Suppressor macrophage (primary cell): ENCODE measurements at regions not wholly inside any gene's neighbourhood (a gene's known extent, or its start where the extent isn't known, plus 50 kb on each side); places are given as distances from the start of the nearest gene placed in this dataset.
"Not testable (repeated sequence)": the region's sequence is repeated elsewhere in the genome, so short reads cannot be mapped to it uniquely, and the experiment has no call there.

Source experiments
- DNase-seq, 4 experiments: peaks; one replicate each; pipeline ENCODE4 v3.0.0-alpha.2; 2020 to 2022

DNA sequence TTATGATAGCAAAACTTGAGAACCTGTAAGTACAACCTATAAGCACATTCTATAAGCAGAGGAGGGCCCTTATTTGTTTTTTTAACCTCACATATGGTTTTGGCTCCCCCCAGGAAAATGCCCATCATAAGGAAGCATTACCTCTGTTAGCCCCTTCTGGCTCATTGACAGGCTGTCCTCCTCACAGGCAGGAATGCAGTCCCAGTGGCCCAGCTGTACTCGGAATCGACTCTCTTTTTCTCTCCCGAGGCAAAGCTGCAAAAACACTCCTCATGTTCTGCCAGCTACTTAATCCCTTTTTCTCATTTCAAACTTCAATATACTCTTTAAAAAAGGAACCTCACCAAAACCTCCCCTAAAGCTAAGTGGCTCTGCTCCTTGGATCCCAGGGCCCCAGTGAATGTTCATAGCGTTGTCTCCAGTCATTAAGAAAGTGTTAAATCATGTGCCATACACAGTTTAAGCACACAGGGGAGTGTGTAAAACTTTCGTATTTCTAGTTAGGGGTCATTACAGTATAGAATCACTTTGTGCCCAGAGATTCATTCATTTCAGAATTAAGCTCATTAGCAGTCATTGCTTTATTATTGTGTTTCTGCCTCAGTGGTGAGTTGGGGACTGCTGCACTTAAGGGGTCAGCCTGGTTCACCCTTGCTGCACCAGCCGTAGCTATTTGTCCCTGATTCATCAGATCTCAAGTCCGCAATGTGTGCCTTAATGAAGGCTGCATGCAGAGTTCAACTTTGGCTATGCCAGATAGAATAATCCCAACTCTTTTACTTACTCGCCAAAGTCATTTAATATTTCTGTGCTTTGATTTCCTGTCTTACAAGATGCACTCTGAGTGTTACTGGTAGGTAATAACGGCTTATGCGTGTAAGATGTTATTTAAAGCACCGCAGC lies 57.6 kb downstream of the JRKL start:
- no peak for DNase-seq

DNA sequence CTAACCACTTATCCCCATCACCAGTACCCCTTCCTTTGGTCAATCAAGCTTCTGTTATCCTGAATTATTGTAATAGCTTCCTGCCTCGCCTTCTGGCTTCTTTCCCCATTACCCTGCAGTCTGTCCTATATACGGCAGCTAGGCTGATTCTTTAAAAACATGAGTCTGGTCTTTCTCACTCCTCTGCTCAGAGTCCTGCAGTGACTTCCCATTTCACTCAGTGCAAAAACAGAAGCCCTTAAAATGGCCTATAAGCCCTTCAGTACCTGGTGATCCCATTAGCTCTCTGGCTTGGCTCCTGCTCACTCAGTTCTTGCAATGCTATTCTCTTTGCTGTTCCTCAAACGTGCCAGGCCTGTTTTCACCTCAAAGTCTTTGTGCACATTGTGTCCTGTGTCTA lies 58.4 kb downstream of the JRKL start:
- no peak for DNase-seq

DNA sequence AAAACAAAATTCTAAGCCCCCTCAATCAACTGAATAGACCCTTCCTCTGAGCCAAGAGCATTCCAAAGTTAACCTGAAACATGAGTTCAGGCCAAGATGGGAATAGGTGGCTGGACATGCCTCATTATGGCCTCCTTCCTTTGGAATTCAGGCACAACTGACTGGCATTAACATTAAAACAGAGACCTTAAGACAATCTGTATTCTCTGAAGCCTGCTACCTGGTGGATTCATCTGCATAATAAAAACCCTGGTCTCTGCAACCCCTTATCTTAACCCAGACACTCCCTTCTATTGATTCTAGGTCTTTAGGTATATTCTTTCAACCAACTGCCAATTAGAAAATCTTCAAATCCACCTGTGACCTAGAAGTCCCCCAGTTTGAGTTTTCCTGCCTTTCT lies 66.3 kb downstream of the JRKL start:
- no peak for DNase-seq

DNA sequence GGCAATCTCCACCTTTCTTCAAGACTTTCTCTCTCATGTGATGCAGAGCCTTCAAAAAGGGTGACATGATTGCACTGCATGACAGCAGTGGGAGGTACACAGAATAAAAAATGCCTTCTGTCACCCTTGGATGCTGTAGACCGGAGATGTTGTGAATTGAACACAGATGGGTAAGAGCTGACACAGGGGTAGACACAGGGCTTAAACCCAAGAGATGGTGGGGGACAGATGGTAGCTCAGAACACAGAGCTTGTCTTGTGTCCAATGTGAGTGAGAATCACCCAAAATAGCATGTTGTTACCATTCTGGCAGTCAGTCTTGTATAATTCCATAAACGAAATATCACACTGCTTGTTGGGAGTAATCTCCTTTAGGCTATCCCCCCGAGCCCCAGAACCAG lies 69.9 kb downstream of the JRKL start:
- no peak for DNase-seq

DNA sequence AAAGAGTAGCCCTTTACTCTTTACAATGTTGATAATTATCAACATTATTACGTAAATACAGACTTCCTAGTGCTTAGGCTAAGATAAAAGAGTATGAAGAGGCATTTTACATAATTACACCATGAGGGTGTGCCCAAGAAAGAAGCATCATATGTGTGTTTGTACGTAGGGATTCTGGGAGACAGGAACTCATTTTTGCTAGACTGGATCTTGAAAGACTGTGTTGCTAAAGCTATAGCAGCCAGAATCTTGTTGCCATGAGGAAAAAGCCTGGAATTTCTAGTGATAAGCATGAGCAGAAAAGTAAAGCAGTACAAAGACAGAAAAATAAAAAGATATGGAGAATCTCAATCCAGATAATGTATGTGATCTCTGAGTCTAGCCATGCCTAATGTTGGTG lies 72.1 kb downstream of the JRKL start:
- no peak for DNase-seq

DNA sequence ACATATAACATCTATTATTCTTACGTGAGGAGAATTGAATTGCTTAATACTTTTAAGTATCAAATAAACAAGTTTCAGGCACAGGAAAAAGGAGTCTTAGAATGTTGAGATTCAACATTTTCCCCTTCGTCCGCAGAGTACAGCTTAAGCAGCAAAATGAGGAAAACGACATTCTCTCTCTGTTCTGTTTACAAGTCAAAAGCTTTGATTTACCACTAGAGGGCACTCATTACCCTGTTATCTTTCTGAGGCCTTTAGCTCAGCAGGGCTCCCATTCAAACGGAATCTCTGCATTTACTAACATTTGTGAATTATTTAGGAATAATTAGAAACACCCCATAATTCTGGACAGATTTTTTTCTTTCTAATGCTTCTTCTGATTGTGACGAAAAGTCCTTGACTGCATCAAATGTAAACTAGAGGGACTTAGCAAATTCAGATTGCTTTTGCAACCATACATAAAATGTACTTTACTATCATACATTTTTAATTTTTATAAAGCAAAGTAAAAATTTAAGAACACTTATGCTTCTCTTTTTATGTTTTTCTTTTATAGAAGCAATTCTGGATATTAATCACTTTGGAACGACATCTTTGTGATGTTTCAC lies 75.0 kb downstream of the JRKL start:
- peak; percentile 30 to 85 (median 66) for DNase-seq

DNA sequence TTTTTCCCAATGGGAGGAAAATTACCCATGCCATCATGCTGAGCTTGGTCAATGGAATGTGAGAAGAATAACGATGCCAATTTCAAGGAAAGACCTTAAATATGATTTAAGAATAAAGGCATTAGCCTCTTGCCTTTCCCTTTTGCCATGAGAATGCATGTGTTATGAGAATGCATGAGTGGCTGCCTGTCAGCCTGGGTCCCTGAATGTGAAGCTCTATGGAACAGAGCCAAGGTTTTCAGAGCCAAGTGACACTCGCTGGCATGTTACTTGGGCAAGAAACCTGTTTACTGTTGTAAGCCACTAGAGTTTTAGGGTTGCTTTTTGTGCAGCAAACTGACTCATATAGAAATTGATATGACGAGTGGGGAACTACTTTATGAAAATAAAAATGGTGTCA lies 75.7 kb downstream of the JRKL start:
- no peak for DNase-seq

DNA sequence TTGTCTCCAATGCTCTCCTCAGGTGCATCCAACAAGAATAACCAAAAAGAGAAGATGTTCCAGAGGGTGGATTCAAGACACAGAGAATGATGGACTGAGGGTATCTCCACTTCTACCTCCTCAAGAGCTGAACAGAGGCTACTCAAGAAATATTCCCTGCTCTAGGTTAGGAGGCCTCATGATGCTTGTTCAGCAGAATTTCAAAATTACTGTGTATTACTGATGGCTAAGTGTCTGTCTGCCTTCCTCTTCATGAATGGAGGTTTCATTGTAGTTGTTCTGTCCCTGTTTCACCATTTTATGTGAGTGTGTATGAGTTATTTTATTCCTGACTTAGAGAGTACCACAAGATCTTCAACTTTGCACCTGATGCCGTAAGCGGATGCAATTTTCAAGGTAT lies 76.8 kb downstream of the JRKL start:
- DNase-seq: no peak

DNA sequence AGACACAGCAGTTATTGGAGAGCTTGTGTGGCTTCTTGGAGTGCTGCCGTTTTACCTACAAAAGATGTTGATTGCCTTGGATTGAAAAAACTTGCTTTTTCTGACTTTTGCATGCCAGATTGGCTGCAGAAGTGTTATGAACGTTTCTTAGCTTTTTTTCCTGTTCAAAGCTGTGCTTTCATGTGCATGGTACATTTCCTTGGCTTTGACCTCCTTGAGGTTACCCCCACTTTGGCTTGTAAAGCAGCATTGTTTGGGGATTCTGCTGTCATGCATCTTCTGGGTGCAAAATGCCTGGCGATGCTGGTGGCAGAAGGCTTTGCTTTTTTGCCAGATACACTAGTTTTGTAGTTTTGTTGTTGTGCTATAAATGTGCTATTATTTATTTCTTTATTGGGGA lies 80.0 kb downstream of the JRKL start:
- DNase-seq: no peak

DNA sequence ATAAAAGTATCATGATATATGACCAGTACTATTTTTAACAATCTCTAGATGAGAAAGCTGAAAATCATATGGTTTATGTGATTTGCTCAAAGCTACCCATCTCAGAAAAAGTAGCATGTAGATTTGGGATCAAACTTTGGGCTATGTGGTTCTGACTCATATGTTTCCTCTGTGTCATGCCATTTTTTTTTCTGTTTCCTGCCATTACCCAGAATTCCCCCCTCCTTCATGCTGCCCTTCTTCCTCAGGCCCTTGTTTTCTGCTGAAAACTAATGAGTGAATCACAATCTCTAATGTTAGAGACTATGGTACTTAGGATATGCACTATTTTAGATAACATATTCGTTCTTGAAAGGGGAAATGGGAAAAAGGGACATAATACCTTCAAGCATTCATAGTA lies 80.7 kb downstream of the JRKL start:
- DNase-seq: no peak

DNA sequence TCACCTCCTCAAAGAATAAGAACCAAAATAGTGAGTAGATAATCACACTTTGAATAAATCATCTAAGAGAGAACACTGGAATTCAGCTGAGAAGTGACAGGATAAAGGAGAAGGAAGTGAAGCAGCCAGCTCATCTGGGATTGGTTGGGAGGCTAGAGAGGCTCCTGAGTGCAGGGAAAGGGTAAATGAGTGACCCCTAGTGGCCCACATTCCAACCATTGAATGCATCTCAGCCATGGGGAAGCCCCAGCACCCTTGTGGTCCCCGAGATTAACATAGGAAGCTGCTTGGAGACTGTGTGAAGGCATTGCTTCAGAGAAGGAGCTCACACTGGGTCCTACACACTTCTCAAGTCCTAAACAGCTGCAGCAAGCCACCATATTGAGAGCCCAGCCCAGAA lies 82.3 kb downstream of the JRKL start:
- peak in 1 of 4 experiments; percentile 9 for DNase-seq

DNA sequence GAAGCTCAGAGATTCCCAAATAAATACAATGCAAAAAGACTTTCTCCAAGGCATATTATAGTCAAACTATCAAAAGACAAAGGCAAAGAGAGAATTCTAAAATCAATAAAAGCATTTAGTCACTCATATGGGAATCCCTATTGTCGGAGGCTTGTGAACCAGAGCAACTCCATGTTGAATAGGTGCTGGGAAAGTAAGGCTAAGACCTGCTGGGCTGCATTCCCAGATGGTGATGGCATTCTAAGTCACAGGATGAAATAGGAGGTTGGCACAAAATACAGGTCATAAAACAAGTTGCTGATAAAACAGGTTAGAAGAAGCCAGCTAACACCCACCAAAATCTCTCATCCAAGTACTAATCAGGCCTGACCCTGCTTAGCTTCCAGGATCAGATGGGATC lies 84.5 kb downstream of the JRKL start:
- DNase-seq: no peak

DNA sequence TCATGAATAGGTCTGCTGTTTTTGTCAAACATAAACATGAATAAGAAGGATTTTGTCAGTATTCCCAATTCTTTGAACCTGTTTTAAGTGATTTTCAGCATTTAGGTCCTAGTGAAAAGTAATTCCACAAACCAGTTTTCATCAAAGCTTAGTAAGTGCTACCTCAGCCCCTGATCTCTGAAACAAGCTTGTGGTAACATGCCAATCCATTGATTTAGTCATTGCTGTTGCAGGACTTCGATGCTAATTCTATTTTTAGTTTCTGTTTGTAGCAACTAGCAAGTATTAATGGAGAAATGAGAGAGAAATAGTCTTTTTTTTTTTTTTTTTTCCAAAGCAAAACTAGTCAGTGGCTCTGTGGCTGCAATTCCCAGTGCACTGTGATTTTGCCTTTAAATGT lies 91.4 kb downstream of the JRKL start:
- no peak for DNase-seq

DNA sequence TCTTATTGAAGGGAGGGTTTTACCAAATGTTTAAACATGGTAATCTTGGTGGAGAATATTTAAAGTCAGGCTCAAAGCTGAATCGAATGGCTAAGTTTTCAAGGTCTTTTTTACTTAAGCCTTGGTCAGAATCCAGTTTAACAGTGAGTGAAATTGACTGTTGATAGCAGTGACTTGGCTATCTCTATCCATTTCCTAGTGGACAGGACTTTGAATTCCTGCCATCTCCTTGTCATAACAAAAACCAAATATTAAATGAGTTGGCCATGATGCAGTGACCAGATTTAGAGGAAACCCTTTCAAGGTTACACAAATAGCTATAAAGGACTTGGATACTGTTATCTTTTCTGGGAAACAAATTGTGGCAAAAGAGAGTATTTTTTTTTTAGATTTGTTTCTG lies 92.0 kb downstream of the JRKL start:
- DNase-seq: no peak

DNA sequence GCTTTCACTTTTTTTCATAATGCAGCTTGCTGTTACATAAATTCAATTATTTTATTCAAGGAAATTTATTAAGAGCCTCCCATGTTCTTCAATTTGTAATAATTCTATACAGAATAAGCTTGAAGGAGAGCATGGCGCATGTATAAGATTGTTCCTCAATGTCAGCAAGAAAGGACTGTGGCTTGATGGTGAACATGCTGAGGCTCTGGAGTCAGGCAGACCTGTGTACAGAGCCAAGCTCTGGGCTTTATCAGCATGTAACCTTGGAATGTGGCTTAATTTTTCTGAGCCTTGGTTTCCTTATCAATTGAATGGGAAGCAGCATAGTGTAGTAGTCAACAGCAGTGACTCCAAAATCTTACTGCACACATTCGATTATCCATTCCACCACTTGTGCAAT lies 92.4 kb downstream of the JRKL start:
- DNase-seq: no peak

DNA sequence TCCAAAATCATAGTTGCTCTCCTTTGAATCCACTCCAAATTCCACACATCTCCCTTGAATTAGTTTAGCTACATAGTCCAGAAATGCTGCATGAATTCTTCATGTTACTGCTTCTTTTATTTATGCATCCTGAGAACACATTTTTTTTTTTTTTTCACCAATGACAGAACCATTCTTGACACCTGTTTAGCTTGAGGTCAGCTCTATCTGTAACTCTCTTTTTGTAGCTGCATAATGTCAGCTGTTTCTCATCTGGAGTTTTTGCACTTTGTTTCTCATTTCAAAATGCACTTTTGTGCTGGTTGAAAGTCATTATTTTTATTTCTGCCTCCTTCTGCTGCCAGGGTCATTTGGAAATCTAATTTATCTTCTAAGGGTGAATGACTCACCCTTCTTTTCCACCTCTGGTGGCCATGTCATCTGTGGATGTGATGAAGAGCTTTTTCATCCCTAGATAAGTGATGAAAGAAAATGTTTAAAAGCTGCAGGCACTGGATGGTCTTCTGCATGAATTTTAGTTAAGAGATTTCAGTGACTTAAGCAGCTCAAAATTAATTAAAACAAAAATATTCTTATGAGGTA lies 93.7 kb downstream of the JRKL start:
- no peak for DNase-seq

DNA sequence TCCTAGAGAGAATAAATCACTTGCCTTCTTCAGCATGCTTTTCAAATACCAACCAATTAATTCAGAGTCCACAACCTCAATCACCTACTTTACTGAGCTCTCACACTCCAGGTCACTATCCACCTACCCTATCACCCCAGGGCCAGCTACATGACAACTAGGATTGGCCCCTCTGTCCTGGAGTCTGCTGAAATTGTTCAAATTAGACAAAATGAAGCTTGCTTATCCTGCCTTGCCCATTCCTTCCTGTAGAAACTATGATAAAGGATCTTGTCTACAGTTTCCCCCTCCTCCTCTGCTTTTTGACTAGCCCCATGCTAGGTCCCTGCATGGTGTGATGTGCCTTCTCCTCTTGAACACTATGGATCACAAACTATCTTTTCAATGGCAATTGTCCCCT lies 94.5 kb downstream of the JRKL start:
- DNase-seq: no peak

DNA sequence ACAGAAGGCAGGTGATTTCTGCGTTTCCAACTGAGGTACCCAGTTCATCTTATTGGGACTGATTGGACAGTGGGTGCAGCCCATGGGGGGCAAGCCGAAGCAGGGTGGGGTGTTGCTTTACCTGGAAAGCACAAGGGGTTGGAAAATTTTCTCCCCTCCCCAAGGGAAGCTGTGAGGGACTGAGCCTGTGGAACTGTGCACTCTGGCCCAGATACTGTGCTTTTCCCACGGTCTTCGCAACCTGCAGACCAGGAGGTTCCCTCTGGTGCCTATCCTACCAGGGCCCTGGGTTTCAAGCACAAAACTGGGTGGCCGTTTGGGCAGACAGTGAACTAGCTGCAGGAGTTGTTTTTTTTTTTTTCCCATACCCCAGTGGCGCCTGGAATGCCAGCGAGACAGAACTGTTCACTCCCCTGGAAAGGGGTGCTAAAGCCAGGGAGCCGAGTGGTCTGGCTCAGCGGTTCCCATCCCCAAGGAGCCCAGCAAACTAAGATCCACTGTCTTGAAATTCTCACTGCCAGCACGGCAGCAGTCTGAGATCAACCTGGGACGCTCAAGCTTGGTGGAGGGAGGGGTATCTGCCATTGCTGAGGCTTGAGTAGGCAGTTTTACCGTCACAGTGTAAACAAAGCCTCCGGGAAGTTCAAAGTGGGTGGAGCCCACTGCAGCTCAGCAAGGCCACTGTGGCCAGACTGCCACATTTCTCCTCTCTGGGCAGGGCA lies 97.2 kb downstream of the JRKL start:
- DNase-seq: no peak

DNA sequence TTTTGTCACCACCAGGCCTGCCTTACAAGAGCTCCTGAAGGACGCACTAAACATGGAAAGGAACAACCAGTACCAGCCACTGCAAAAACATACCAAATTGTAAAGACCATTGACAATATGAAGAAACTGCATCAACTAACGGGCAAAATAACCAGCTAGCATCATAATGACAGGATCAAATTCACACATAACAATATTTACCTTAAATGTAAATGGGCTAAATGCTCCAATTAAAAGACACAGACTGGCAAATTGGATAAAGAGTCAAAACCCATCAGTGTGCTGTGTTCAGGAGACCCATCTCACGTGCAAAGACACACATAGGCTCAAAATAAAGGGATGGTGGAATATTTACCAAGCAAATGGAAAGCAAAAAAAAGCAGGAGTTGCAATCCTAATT lies 99.1 kb downstream of the JRKL start:
- not testable (repeated sequence) for DNase-seq

DNA sequence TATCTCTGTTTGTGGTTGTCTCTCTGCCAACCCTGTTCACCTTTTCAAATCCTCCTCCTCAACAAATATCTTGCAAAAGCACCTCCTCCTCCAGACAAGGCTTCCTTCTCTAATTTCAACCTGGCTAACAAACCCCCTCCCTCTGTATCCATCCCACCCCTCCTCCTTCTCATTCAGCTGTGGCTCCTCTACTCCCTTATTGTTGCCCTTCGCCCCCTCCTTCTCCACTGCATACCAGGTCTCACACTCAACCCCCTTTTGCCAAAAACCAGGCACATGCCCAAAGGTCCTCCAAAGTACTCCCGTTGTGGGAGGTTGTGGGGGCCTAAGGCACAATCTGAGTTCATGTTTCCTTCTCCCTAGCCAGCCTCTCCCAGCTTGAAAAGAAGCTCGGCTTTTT lies 110.6 kb downstream of the JRKL start:
- DNase-seq: no peak

DNA sequence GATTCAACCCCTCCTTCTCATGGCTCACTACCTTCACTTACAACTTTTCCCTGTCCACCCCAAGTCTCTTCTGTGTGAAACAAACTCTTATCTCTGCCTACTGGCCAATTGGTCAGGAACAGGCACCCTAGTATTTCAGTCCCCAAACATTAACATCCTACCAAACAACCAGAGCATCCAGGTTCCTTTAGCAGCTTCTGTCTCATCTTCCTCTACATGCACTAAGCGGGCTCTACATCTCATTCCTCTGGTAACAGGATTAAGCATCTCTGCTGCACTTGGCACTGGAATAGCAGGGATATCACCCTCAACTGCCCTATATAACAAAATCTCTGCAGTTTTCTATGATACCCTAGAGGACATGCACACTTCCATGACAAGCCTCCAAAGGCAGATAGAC lies 116.2 kb downstream of the JRKL start:
- no peak for DNase-seq

DNA sequence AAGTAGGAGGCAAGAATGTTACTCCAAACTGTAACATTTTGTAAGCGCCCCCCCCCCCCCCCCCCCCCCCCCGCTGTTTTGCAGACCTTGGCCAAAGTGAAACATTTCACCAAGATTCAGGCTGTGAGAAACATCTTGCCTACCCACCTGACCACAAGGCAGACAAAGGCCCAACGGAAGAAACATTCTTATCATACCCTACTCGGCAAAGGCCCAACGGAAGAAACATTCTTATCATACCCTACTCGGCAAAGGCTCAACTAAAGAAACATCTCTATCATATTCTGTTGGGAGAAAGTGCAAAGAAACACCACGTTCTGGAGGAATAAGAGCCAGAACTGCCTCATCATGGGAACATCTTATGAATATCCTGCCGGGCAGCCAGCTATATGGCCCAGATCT lies 117.1 kb downstream of the JRKL start:
- no peak for DNase-seq

DNA sequence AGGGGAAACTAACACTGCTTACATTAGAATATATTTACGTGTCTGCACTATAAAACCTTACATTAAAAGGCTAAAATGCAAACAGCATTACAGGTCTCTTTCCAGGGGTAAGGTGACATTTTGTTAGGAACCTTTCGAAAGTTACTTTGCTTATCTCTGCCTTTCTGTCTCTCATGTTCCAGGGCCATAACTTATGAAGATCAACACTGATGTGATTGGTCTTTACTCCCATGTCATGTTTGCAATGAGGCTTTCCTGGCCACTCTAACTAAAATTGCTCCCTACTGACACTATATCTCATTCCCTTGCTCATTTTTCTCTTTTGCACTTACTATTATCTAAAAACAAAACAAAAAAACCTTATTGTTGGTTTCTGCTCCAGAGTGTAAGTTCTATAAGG lies 119.0 kb downstream of the JRKL start:
- DNase-seq: no peak

DNA sequence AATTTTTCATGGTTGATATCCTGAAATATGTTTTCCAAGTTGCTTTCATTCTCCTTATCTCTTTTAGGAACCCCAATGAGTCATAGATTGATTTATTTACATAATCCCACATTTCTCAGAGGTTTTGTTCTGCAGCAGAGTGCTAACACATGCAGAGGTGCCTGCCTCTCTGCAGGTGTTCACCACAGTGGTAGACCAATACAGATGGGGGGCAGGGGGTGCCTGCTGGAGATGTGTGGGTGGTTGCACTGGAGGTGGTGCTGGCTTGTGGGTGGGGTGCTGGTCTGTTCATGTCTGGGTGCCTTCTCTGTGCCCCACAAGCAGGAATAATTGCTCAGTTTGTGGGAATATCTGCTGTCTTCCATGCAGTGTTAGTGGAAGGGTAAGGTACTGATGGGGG lies 131.1 kb downstream of the JRKL start:
- no peak for DNase-seq
